GM12878 (cell line): ENCODE measurements at regions not wholly inside any gene's neighbourhood (a gene's known extent, or its start where the extent isn't known, plus 50 kb on each side); places are given as distances from the start of the nearest gene placed in this dataset.

Source experiments
- ATAC-seq: fragments of 200-7000 bp; cut with Tn5 transposase; 3 replicates; pipeline ENCODE4 v1.9.1; 2020; ENCODE audit warnings: mild to moderate bottlenecking, moderate library complexity
- BruUV-seq: library from RNA; stranded (reverse); fragments of 400-500 nt; replicated peaks from 2 replicates; lab custom pipeline; 2021; lab: Mats Ljungman, UMichigan
- CTCF ChIA-PET: fragments of 300-600 bp; sonication (Branson Sonifier 250); formaldehyde crosslinking; extraction: SDS; loops from one replicate; lab custom pipeline; 2021; ENCODE audit warnings: inconsistent platforms; lab: Yijun Ruan, JAX
- POLR2A ChIA-PET: fragments of 350-600 bp; formaldehyde crosslinking; extraction: SDS; loops from one replicate; lab custom pipeline; 2021; ENCODE audit warnings: inconsistent platforms; lab: Charles Lee
- RAD21 ChIA-PET: fragments of 300-600 bp; sonication (Branson Sonifier 250); formaldehyde crosslinking; loops from one replicate; lab custom pipeline; 2023; ENCODE audit warnings: antibody characterized with exemption; ENCODE audit not compliant: unreplicated experiment; lab: Charles Lee
- SMC1A ChIA-PET: fragments of 300-600 bp; sonication (Branson Sonifier 250); formaldehyde crosslinking; loops from one replicate; lab custom pipeline; 2023; ENCODE audit not compliant: unreplicated experiment, uncharacterized antibody; lab: Charles Lee
- DNase-seq: peaks from one replicate; pipeline ENCODE4 v3.0.0-alpha.2; 2011; ENCODE audit warnings: low read depth, low spot score
- FAIRE-seq: peaks from 3 replicates; lab custom pipeline; 2011; peaks lifted over from hg19 to GRCh38; lab: Jason Lieb, UNC
- H2AFZ ChIP-seq: 2 replicates; pipeline ENCODE4 v1.6.0; 2011; ENCODE audit warnings: low read depth, low read length, control low read depth; ENCODE audit not compliant: control insufficient read depth
- H3K27ac ChIP-seq: 2 replicates; pipeline ENCODE4 v1.5.1; 2011; ENCODE audit warnings: control low read depth; ENCODE audit not compliant: control insufficient read depth, insufficient read depth
- H3K27me3 ChIP-seq, 2 experiments: replicated peaks in 1 of 2; 2 replicates each; pipeline versions ENCODE4 v1.6.0 to v1.6.1; 2011; ENCODE audit warnings: low read length in 1 of 2; ENCODE audit not compliant: control insufficient read depth in 2 of 2, insufficient read depth in 2 of 2
- H3K36me3 ChIP-seq, 2 experiments: 2 replicates each; pipeline ENCODE4 v1.5.1; 2011; ENCODE audit warnings: low read length in 1 of 2; ENCODE audit not compliant: control insufficient read depth in 2 of 2, insufficient read depth in 2 of 2
- H3K4me1 ChIP-seq: 2 replicates; pipeline ENCODE4 v1.6.1; 2011; ENCODE audit warnings: mild to moderate bottlenecking, low read length, moderate library complexity, mixed read lengths; ENCODE audit not compliant: control insufficient read depth, insufficient read depth
- H3K4me2 ChIP-seq: 2 replicates; pipeline ENCODE4 v1.6.0; 2011; ENCODE audit warnings: control low read depth; ENCODE audit not compliant: control insufficient read depth, insufficient read depth
- H3K4me3 ChIP-seq: fragments of 200-600 bp; sonication (generic); 2 replicates; pipeline ENCODE4 v1.5.1; 2016
- H3K79me2 ChIP-seq: 2 replicates; pipeline ENCODE4 v1.6.0; 2011; ENCODE audit warnings: low read length; ENCODE audit not compliant: control insufficient read depth, insufficient read depth
- H3K9ac ChIP-seq: 2 replicates; pipeline ENCODE4 v1.8.0; 2011; ENCODE audit warnings: low read length, control low read depth, mixed read lengths; ENCODE audit not compliant: control insufficient read depth, insufficient read depth
- H3K9me3 ChIP-seq: replicated peaks from 3 replicates; pipeline ENCODE4 v1.5.1; 2011; ENCODE audit warnings: mild to moderate bottlenecking, low read length; ENCODE audit not compliant: control insufficient read depth, insufficient read depth
- H4K20me1 ChIP-seq: 2 replicates; pipeline ENCODE4 v1.6.0; 2011; ENCODE audit not compliant: control insufficient read depth, insufficient read depth
- CREM ChIP-seq: IDR thresholded peaks from 2 replicates; pipeline ENCODE4 v1.6.1; 2014; ENCODE audit warnings: antibody characterized with exemption, low read depth
- FOXM1 ChIP-seq: IDR thresholded peaks from 2 replicates; pipeline ENCODE4 v1.6.1; 2012; ENCODE audit warnings: low read depth, mild to moderate bottlenecking, inconsistent platforms, low read length, moderate library complexity
- IRF5 ChIP-seq: fragments of 450-650 bp; IDR thresholded peaks from 2 replicates; pipeline ENCODE4 v1.6.1; 2017; ENCODE audit warnings: borderline replicate concordance
- KDM1A ChIP-seq: fragments of 200-600 bp; sonication (generic); IDR thresholded peaks from 2 replicates; pipeline ENCODE4 v1.6.1; 2016; ENCODE audit warnings: borderline replicate concordance
- NR2C2 ChIP-seq: IDR thresholded peaks from 2 replicates; pipeline ENCODE4 v1.6.1; 2011; ENCODE audit warnings: borderline replicate concordance, low read depth; ENCODE audit not compliant: control insufficient read depth, insufficient read length
- RAD51 ChIP-seq: fragments of 450-650 bp; IDR thresholded peaks from 2 replicates; pipeline ENCODE4 v1.6.1; 2016; ENCODE audit warnings: moderate library complexity, mild to moderate bottlenecking, inconsistent platforms
- RCOR1 ChIP-seq: conservative IDR thresholded peaks from 2 replicates; pipeline ENCODE4 v1.6.1; 2012; ENCODE audit warnings: low read depth, low read length, improper control_type of control experiment
- RUNX3 ChIP-seq: IDR thresholded peaks from 2 replicates; pipeline ENCODE4 v1.6.1; 2012; ENCODE audit warnings: low read length, inconsistent platforms
- SKIL ChIP-seq: fragments of 450-650 bp; IDR thresholded peaks from 2 replicates; pipeline ENCODE4 v1.6.1; 2017; ENCODE audit warnings: mild to moderate bottlenecking, low read depth, inconsistent platforms; ENCODE audit not compliant: poor library complexity, severe bottlenecking
- SREBF1 ChIP-seq: IDR thresholded peaks from 2 replicates; pipeline ENCODE4 v1.6.1; 2012; ENCODE audit warnings: mild to moderate bottlenecking, low read length
- ZBTB11 ChIP-seq: fragments of 450-650 bp; formaldehyde crosslinking; IDR thresholded peaks from 2 replicates; pipeline ENCODE4 v1.5.0; 2022; ENCODE audit warnings: mild to moderate bottlenecking, missing genetic modification characterization
- WGBS: methylation state at CpG from one replicate; pipeline ENCODE4 v1.1.6; 2016; ENCODE audit warnings: low lambda C conversion rate; ENCODE audit not compliant: insufficient replicate concordance, insufficient coverage; ENCODE audit errors: missing lambda C conversion rate; 5-methylcytosine and 5-hydroxymethylcytosine counted together
- in situ Hi-C: fragments of 300-500 bp; cut with MboI; formaldehyde crosslinking; loops from 9 replicates; pipeline ENCODE4 v1.14.3; 2018; ENCODE audit warnings: mixed read lengths
- intact Hi-C: fragments of 100-400 bp; cut with micrococcal nuclease; formaldehyde crosslinking; loops from one replicate; pipeline ENCODE4 v1.14.2; 2022; ENCODE audit not compliant: unreplicated experiment

- ChIA-PET SMC1A (interaction anchor here (0.6 to 8.8 kb wide), 15 partner anchors 9 to 1938 kb away, joined by 3 to 139 read pairs (median 4); no protein-coding TSS in a partner anchor), CTCF (interaction anchor here (0.8 to 13.8 kb wide), 9 partner anchors 10 to 601 kb away, joined by 3 to 196 read pairs (median 5); no protein-coding TSS in a partner anchor), RAD21 (interaction anchor here (0.8 to 6.3 kb wide), 12 partner anchors 10 to 625 kb away, joined by 3 to 92 read pairs (median 4); partner anchors contain the start of gene DEXI), POLR2A (interaction anchor here (0.5 to 1.4 kb wide), 4 partner anchors 9 to 78 kb away, joined by 3 to 4 read pairs (median 3); no protein-coding TSS in a partner anchor)
- 68% methylated on average over 3 of the region's 3 CpGs for WGBS
- no peak for DNase-seq
- Histone ChIP-seq H3K27me3 (no peaks in the 10 kb centered on the region), H3K27ac (no peak overlapping the region), H4K20me1 (no peaks in the 10 kb centered on the region), H3K4me3 (no peak overlapping the region), H3K4me1 (peaks cover 13% of the 10 kb centered on the region), H3K9me3 (no peaks in the 10 kb centered on the region; the same call in 2 of the 3 replicates), H3K4me2 (no peak overlapping the region), H3K36me3 (no peaks in the 10 kb centered on the region), H3K79me2 (no peaks in the 10 kb centered on the region), H2AFZ (no peak overlapping the region), H3K9ac (no peak overlapping the region)
- no TSS peak for BruUV-seq
- TF ChIP-seq SKIL (no peak), KDM1A (no peak), RUNX3 (no peak), FOXM1 (no peak), RCOR1 (no peak), SREBF1 (no peak), CREM (no peak), ZBTB11 (no peak), IRF5 (no peak), RAD51 (no peak), NR2C2 (no peak)
- FAIRE-seq, result no peak
- ATAC-seq, result no peak
- intact Hi-C loops, result no loop called here
- in situ Hi-C loops, result loop anchor here (25.0 kb wide), 1 partner anchor 570 kb away; the partner anchor contains the start of gene CIITA
Measured at GRCh38 chr16:10317425-10318001, 68.3 kb upstream of the ATF7IP2 start.
